ENCODE measurements at regions not wholly inside any gene's neighbourhood (a gene's known extent, or its start where the extent isn't known, plus 50 kb on each side); places are given as distances from the start of the nearest gene placed in this dataset.

- DNase-seq, result no peak
- peaks cover 6 to 43% (median 38%) of the 10 kb centered on the region in 4 experiments for H3K4me1 ChIP-seq (ENCODE audit: control extremely low read depth in 1 of 4, control insufficient read depth in 4 of 4, insufficient read depth in 4 of 4, low read length in 3 of 4)
- WGBS (ENCODE audit: insufficient coverage), result 93% methylated on average over 4 of the region's 5 CpGs
- POLR2A ChIA-PET, result no interaction called here
- CTCF ChIA-PET, result no interaction called here
- H3K27me3 ChIP-seq (replicated peaks in 2 of 5; ENCODE audit: control insufficient read depth in 4 of 5, insufficient read depth in 5 of 5, low read length in 4 of 5), result no peaks in the 10 kb centered on the region
- H3K9me3 ChIP-seq (ENCODE audit: control extremely low read depth in 1 of 5, control insufficient read depth in 4 of 5, insufficient read depth in 2 of 5, low read depth in 1 of 5, low read length in 4 of 5), result no peaks in the 10 kb centered on the region
- no peak overlapping the region for H3K4me3 ChIP-seq (ENCODE audit: control insufficient read depth in 1 of 7, extremely low read depth in 1 of 7, insufficient read depth in 4 of 7, low read depth in 2 of 7, low read length in 6 of 7)
- H3K27ac ChIP-seq (ENCODE audit: insufficient read depth in 1 of 2, low read depth in 1 of 2, low read length in 2 of 2, poor library complexity in 1 of 2, severe bottlenecking in 2 of 2), result no peak overlapping the region
- no peaks in the 10 kb centered on the region for H3K36me3 ChIP-seq (ENCODE audit: control insufficient read depth in 4 of 4, insufficient read depth in 4 of 4, low read length in 3 of 4)
These were observed 77.0 kb upstream of the NCAM1 start for GRCh38 chr11:112884012-112884767.

- no peak overlapping the region for H3K4me3 ChIP-seq (ENCODE audit: control insufficient read depth in 1 of 7, extremely low read depth in 1 of 7, insufficient read depth in 4 of 7, low read depth in 2 of 7, low read length in 6 of 7)
- WGBS (ENCODE audit: insufficient coverage), result 98% methylated on average over 5 of the region's 7 CpGs
- ChIA-PET CTCF (no interaction called here), POLR2A (no interaction called here)
- H3K27ac ChIP-seq (ENCODE audit: insufficient read depth in 1 of 2, low read depth in 1 of 2, low read length in 2 of 2, poor library complexity in 1 of 2, severe bottlenecking in 2 of 2), result no peak overlapping the region
- H3K9me3 ChIP-seq (ENCODE audit: control extremely low read depth in 1 of 5, control insufficient read depth in 4 of 5, insufficient read depth in 2 of 5, low read depth in 1 of 5, low read length in 4 of 5), result no peaks in the 10 kb centered on the region
- peaks cover 2 to 26% (median 21%) of the 10 kb centered on the region in 4 experiments for H3K4me1 ChIP-seq (ENCODE audit: control extremely low read depth in 1 of 4, control insufficient read depth in 4 of 4, insufficient read depth in 4 of 4, low read length in 3 of 4)
- no peaks in the 10 kb centered on the region for H3K27me3 ChIP-seq (replicated peaks in 2 of 5; ENCODE audit: control insufficient read depth in 4 of 5, insufficient read depth in 5 of 5, low read length in 4 of 5)
- no peak for DNase-seq
- H3K36me3 ChIP-seq (ENCODE audit: control insufficient read depth in 4 of 4, insufficient read depth in 4 of 4, low read length in 3 of 4), result no peaks in the 10 kb centered on the region
These were observed 75.3 kb upstream of the NCAM1 start for GRCh38 chr11:112885744-112886433.

- WGBS (ENCODE audit: insufficient coverage), result 98% methylated on average over 5 of the region's 7 CpGs
- Histone ChIP-seq H3K27ac (ENCODE audit: insufficient read depth in 1 of 2, low read depth in 1 of 2, low read length in 2 of 2, poor library complexity in 1 of 2, severe bottlenecking in 2 of 2) (no peak overlapping the region), H3K4me1 (ENCODE audit: control extremely low read depth in 1 of 4, control insufficient read depth in 4 of 4, insufficient read depth in 4 of 4, low read length in 3 of 4) (peaks cover 2 to 18% (median 13%) of the 10 kb centered on the region in 4 experiments), H3K36me3 (ENCODE audit: control insufficient read depth in 4 of 4, insufficient read depth in 4 of 4, low read length in 3 of 4) (no peaks in the 10 kb centered on the region), H3K4me3 (ENCODE audit: control insufficient read depth in 1 of 7, extremely low read depth in 1 of 7, insufficient read depth in 4 of 7, low read depth in 2 of 7, low read length in 6 of 7) (no peak overlapping the region), H3K27me3 (replicated peaks in 2 of 5; ENCODE audit: control insufficient read depth in 4 of 5, insufficient read depth in 5 of 5, low read length in 4 of 5) (no peaks in the 10 kb centered on the region), H3K9me3 (ENCODE audit: control extremely low read depth in 1 of 5, control insufficient read depth in 4 of 5, insufficient read depth in 2 of 5, low read depth in 1 of 5, low read length in 4 of 5) (no peaks in the 10 kb centered on the region)
- ChIA-PET CTCF (no interaction called here), POLR2A (no interaction called here)
- DNase-seq, result no peak
These were observed 74.5 kb upstream of the NCAM1 start for GRCh38 chr11:112886434-112887370.

- Histone ChIP-seq H3K9me3 (ENCODE audit: control extremely low read depth in 1 of 5, control insufficient read depth in 4 of 5, insufficient read depth in 2 of 5, low read depth in 1 of 5, low read length in 4 of 5) (no peaks in the 10 kb centered on the region), H3K36me3 (ENCODE audit: control insufficient read depth in 4 of 4, insufficient read depth in 4 of 4, low read length in 3 of 4) (no peaks in the 10 kb centered on the region), H3K4me3 (ENCODE audit: control insufficient read depth in 1 of 7, extremely low read depth in 1 of 7, insufficient read depth in 4 of 7, low read depth in 2 of 7, low read length in 6 of 7) (no peak overlapping the region), H3K4me1 (ENCODE audit: control extremely low read depth in 1 of 4, control insufficient read depth in 4 of 4, insufficient read depth in 4 of 4, low read length in 3 of 4) (peaks cover 0 to 4% (median 0%) of the 10 kb centered on the region in 4 experiments), H3K27ac (ENCODE audit: insufficient read depth in 1 of 2, low read depth in 1 of 2, low read length in 2 of 2, poor library complexity in 1 of 2, severe bottlenecking in 2 of 2) (no peak overlapping the region), H3K27me3 (replicated peaks in 2 of 5; ENCODE audit: control insufficient read depth in 4 of 5, insufficient read depth in 5 of 5, low read length in 4 of 5) (peaks cover 0 to 3% (median 0%) of the 10 kb centered on the region in 5 experiments)
- DNase-seq, result no peak
- ChIA-PET CTCF (no interaction called here), POLR2A (interaction anchor here (0.5 kb wide), 1 partner anchor 915 kb away, joined by 6 read pairs; no protein-coding TSS in a partner anchor)
- WGBS (ENCODE audit: insufficient coverage), result no CpG with 5 or more reads among the region's 3 CpGs
These were observed 71.8 kb upstream of the NCAM1 start for GRCh38 chr11:112889446-112889845.

GRCh38 chr11:112899235-112900006, 61.8 kb upstream of the NCAM1 start:
- no peaks in the 10 kb centered on the region for H3K4me1 ChIP-seq (ENCODE audit: control extremely low read depth in 1 of 4, control insufficient read depth in 4 of 4, insufficient read depth in 4 of 4, low read length in 3 of 4)
- H3K9me3 ChIP-seq (ENCODE audit: control extremely low read depth in 1 of 5, control insufficient read depth in 4 of 5, insufficient read depth in 2 of 5, low read depth in 1 of 5, low read length in 4 of 5), result no peaks in the 10 kb centered on the region
- CTCF ChIA-PET, result no interaction called here
- WGBS (ENCODE audit: insufficient coverage), result 91% methylated on average over 4 of the region's 4 CpGs
- POLR2A ChIA-PET, result no interaction called here
- no peak overlapping the region for H3K4me3 ChIP-seq (ENCODE audit: control insufficient read depth in 1 of 7, extremely low read depth in 1 of 7, insufficient read depth in 4 of 7, low read depth in 2 of 7, low read length in 6 of 7)
- no peak for DNase-seq
- no peaks in the 10 kb centered on the region for H3K27me3 ChIP-seq (replicated peaks in 2 of 5; ENCODE audit: control insufficient read depth in 4 of 5, insufficient read depth in 5 of 5, low read length in 4 of 5)
- no peak overlapping the region for H3K27ac ChIP-seq (ENCODE audit: insufficient read depth in 1 of 2, low read depth in 1 of 2, low read length in 2 of 2, poor library complexity in 1 of 2, severe bottlenecking in 2 of 2)
- H3K36me3 ChIP-seq (ENCODE audit: control insufficient read depth in 4 of 4, insufficient read depth in 4 of 4, low read length in 3 of 4), result no peaks in the 10 kb centered on the region

GRCh38 chr11:112901924-112902323, 59.3 kb upstream of the NCAM1 start:
- ChIA-PET POLR2A (no interaction called here), CTCF (interaction anchor here (1.6 kb wide), 1 partner anchor 9 kb away, joined by 3 read pairs; no protein-coding TSS in a partner anchor)
- 87% methylated on average over 4 of the region's 4 CpGs for WGBS (ENCODE audit: insufficient coverage)

More at GRCh38 chr11:112901924-112902323, 59.3 kb upstream of the NCAM1 start:
- Histone ChIP-seq H3K27ac (ENCODE audit: insufficient read depth in 1 of 2, low read depth in 1 of 2, low read length in 2 of 2, poor library complexity in 1 of 2, severe bottlenecking in 2 of 2) (no peak overlapping the region), H3K4me3 (ENCODE audit: control insufficient read depth in 1 of 7, extremely low read depth in 1 of 7, insufficient read depth in 4 of 7, low read depth in 2 of 7, low read length in 6 of 7) (no peak overlapping the region), H3K4me1 (ENCODE audit: control extremely low read depth in 1 of 4, control insufficient read depth in 4 of 4, insufficient read depth in 4 of 4, low read length in 3 of 4) (no peaks in the 10 kb centered on the region), H3K9me3 (ENCODE audit: control extremely low read depth in 1 of 5, control insufficient read depth in 4 of 5, insufficient read depth in 2 of 5, low read depth in 1 of 5, low read length in 4 of 5) (no peaks in the 10 kb centered on the region), H3K36me3 (ENCODE audit: control insufficient read depth in 4 of 4, insufficient read depth in 4 of 4, low read length in 3 of 4) (no peaks in the 10 kb centered on the region), H3K27me3 (replicated peaks in 2 of 5; ENCODE audit: control insufficient read depth in 4 of 5, insufficient read depth in 5 of 5, low read length in 4 of 5) (no peaks in the 10 kb centered on the region)
- no peak for DNase-seq
